ENCODE measurements at regions not wholly inside any gene's neighbourhood (a gene's known extent, or its start where the extent isn't known, plus 50 kb on each side); places are given as distances from the start of the nearest gene placed in this dataset.
"Not testable (repeated sequence)": the region's sequence is repeated elsewhere in the genome, so short reads cannot be mapped to it uniquely, and the experiment has no call there.

DNA sequence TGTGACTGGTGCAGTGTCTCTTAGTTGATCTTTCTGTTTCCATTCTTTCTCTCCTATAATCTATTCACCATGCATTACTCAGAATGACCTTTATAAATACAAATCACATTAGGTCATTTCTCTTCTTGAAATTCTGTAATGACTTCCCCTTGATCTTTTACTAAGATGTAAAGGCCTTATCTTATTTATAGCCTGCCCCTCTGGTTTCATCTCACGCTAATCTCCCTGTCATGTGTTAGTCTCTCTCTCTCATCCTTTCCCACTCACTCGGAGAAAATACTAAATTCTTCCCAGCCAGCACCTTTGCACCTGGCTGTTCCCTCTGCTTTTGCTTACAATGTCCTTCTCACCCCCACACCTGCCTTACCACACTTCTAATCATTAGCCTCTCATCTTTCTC lies 530.8 kb downstream of the ADCYAP1 start:
- no peak for ATAC-seq

DNA sequence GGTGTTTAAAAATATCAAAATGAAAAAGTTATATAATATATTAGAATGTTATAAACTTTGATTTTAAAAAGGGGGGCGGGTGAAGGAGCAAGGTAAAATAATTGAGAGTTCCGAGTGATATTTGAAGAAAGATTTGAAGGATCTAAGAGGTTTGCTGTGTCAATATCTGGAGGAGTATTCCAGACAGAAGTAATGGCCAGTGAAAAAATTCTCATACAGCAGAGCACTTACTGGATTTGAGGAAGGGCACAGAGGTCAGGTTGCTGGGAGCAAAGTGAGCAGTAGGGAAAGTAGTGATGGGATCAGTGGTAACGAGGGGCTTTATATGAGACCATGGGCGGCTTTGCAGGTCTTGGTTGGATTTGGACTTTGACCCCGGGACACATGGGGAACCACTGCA lies 531.5 kb downstream of the ADCYAP1 start:
- no peak for ATAC-seq

DNA sequence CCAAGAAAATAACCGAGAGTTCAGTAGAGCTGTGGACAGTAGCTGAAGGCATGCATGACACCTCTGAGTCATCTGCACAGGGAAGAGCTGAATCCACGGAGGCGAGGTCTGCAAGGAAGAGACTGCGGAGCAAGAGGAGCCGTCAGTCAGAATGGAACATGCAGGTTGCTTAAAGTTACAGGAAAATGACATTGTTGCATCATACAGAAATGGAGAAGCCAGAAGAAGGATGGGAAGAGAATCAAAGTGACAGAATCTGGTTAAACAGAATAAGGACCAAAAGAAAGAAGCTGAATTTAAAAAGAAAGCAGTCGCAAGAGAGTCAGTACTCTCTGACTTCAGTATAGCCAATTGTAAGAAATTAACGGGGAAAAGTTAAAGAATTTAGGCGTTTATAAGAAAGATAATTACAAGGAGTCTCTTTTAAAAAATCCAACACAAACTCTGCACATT lies 533.8 kb downstream of the ADCYAP1 start:
- ATAC-seq: no peak

DNA sequence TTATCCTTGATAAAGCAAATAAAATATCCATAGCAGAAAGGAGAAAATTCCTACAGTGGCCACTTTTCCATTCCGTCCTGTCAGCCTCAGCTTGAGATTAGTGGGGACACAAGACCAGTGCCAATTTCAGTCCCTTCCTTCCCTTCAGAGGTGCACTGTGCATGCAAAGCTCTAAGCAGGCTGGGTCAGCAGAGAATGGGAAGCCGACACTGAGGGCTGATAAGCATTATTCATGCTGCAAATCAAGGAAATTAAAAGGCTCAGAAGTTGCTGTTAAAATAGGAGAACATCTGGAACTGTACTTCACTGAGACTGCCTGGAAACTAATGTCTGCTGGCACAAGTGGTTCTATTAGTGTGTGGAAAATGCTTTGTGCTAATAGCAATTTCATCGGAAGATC lies 534.3 kb downstream of the ADCYAP1 start:
- no peak for ATAC-seq

DNA sequence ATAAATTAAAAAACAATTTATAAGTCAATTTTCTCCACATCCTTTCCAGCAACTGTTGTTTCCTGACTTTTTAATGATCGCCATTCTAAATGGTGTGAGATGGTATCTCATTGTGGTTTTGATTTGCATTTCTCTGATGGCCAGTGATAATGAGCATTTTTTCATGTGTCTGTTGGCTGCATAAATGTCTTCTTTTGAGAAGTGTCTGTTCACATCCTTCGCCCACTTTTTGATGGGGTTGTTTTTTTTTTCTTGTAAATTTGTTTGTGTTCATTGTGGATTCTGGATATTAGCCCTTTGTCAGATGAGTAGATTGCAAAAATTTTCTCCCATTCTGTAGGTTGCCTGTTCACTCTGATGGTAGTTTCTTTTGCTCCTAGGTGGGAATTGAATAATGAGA lies 539.4 kb downstream of the ADCYAP1 start:
- not testable (repeated sequence) for ATAC-seq

DNA sequence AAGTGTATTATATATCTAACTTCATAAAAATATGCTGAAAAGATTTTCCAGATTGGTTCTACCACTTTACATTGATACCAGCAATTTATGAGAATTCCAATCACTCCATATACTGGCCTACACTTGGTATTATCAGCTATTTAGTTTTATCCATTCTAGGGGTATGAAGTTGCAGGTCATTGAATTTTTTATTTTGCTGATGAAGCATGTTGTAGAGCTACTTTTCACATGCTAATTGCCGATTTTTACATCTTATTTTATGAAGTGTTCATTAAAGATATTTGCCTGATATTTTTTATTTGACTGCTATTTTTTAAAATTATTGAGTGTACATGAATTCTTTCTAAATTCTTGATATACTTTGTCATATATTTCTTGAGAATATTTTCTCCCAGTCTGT lies 542.1 kb downstream of the ADCYAP1 start:
- ATAC-seq: no peak

DNA sequence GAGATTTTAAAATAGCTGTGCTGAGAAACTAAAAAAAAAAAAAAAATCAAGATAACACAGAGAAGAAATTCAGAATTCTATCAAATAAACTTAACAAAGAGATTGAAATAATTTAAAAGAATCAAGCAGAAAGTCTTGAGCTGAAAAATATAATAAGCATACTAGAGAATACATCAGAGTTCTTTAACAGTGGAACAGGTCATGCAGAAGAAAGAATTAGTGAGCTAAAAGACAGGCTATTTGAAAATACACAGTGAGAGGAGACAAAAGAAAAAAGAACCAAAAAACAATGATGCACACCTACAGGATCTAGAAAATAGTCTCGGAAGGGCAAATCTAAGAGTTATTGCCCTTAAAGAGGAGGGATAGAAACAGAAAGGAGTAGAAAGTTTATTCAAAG lies 548.1 kb downstream of the ADCYAP1 start:
- no peak for ATAC-seq

DNA sequence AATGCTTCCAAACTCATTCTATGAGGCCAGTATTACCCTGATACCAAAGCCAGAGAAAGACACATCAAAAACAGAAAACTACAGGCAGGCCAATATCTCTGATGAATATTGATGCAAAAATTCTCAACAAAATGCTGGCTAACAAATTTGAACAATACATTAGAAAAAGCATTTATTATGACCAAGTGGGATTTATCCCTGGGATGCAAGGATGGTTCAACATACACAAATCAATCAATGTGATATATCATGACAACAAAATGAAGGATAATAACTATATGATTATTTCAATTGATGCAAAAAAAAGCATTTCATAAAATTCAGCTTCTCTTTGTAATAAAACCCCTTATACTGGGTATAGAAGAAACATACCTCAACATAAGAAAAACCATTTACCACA lies 550.9 kb downstream of the ADCYAP1 start:
- ATAC-seq: no peak

DNA sequence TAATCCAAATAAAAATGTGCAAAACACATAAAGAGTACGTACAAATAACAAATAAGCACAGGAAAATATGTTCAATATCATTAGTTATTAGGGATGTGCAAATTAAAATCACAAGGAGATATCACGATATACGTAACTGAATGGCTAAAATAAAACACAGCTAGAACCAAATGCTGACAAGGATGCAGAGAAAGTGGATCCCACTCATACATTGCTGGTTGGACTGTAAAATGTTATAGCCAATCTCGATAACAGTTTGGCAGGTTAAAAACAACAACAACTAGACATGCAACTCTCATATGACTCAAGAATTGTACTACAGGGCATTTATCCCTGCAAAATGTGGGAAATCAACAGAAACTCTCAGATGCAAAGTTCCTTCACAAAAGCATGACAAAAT lies 553.9 kb downstream of the ADCYAP1 start:
- ATAC-seq: no peak

DNA sequence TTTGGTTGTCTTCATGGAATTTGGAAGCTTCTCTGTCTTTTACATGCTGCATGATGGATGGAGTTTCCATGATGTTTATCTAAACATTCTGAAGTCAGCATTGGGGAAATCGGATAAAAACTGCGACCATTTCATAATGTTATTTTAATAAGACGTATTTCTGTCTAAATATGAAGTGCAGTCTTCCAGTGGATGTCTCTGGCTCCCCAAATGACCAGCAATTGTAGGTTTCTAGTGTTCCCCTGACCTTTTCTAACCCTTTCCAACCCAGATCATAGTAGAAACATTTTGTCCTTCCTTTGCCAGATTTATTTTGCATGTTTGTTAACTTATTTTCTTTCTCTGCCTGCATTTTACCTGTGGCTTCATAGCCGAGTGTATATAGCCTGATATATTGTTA lies 559.3 kb downstream of the ADCYAP1 start:
- no peak for ATAC-seq

DNA sequence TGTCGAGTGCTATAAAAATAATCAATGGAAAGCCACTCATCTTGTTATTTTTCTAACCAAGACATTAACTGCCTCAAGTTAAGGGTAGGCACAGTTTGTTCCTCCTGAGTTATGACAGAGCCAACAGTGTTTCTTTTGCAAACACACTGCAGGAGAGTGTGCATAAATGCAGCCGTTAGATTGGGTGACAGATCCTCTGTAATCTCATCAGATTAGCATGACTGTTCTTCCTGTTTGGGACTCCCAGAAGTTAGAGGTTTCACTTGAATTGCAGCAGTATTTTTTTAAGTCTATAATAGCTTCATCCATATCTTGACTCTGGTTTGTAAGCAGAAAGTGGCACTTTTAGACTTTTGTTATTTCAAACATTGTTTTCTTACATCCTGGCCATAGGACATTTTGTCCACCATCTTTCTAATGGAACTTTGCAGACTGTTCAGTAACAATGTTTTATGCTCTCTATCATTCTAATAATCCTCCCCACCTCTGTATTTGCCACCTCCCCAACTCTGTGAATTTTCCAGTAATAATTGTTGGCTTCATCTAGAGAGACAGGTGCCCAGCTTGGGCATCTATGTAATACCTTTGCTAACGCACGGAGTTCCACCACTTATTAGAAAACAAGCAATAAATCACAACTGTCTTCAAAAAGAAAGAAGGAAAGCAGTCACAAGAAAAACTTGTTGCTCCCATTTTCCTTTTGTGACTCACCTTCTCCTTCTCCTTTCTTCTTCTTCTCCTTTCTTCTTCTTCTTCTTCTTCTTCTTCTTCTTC lies 560.0 kb downstream of the ADCYAP1 start:
- no peak for ATAC-seq

DNA sequence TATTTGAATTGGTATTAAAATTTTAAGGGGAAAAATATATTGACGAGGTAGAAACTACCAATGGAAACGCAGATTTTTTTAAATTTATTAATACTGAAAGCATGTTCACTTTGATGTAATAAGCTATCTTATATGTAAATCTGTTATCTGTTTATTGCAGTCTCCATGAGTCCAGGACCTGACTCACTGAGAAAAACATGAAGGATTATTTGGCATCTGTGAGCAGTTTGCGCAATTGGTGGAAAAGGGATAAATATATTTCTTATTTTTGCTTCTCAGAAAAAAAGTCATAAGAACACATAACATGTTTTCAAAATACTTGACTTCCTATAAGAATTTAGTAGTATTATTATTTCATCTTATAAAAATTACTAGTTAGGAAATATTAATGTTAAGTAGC lies 561.4 kb downstream of the ADCYAP1 start:
- ATAC-seq: no peak

DNA sequence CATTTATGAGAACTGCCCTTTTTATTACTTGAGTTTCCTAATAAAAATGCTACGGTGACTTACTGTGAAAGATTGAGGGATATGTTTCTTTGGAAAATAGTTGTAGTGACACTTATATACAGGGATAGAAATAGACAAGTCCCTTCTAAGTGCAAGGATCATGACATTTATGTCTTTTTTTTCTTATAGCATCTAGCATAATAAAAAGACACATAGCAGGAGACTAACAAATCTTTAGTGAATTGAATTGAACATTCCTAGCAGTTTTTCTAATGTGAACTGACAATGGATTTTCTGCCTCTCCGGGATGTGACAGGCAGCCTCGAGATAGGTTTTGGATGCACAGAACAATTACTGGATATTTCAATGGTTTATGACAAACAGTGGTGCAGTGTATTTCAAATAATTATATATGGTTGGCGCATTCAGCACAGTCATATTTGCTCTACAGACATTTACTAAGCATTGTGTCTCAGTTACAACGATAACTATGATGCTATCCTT lies 562.8 kb downstream of the ADCYAP1 start:
- no peak for ATAC-seq

DNA sequence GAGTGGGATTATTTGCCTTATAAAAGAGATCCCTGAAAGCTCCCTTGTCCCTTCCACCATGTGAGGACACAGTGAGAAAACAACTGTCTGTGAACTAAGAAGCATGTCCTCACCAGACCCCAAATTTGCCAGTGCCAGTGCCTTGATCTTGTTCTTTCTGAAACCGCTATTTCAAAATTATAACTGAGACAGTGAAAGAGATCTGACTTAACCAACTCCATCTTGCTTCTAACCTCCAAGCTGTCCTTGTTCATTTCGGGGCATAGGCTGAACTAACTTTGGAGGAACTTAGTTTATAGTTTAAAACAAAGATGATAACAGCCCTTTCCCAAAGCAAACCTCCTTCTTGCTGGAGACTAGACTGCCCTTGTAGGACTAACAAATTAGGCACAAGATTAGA lies 563.9 kb downstream of the ADCYAP1 start:
- no peak for ATAC-seq

DNA sequence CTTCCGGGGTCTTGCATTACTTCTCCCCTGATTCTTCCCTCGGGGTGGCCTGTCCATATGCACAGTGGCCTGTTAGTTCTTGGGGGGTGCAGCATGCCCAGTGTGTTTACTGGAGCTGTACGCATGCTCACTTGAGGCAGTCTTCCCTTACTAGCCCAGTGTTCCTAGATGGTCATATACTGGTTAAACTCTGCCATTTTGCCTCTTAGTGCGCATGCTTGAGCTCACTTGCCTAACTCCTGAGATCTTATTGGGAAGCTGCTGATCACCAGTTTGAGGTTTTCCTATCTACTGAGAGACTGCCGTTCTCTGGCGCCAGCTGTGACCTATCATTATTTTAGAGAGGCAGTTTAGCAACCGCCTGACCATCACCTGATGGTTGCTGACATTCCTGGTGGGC lies 571.2 kb downstream of the ADCYAP1 start:
- no peak for ATAC-seq

DNA sequence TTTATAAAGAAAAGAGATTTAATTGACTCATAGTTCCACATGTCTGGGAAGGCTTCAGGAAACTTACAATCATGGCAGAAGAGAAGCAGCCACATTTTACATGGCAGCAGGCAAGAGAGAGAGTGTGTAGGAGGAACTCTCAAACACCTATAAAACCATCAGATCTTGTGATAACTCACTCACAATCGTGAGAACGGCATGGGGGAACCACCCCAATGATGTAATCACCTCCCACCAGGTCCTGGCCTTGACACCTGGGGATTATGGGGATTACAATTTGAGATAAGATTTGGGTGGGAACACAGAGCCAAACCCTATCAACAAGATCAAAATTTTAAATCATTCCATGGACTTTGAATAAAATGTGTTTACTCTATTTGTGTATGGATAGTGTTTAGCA lies 575.6 kb downstream of the ADCYAP1 start:
- ATAC-seq: no peak

DNA sequence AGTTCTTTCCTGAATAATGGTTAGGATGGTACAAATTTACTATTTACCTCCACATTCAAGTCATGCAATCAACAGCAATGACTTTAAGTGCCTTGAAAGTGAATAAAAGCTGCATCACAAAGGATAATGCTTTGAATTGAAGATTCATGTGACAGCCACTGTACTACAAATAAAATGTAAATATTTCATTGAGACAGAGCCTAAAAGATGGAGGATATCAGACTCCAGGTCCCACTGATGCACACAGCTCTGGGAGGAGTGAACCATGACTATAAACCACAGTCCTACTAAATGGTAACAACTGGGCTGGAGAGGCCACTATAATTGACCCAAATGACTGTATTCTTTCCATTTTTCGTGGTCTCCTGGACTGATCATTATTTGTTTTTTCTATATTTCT lies 576.9 kb downstream of the ADCYAP1 start:
- ATAC-seq: no peak

DNA sequence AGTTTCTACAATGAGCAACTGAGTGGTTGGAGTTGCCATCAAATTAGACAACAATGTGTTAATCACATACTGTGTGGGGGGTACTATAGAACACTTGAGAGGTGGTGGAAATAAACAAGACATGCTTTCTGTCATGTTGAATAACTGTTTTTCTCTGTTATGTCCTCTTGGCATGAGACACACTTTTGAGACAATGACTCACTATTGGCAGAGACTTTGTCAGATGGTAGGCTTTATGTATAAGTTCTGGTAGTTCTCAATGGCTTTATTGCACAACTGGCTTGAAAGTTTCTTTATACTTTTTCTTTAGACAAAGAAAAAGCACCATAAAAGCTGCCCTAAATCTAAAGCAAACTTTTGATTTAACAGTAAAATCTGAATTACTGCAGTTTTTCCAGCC lies 578.7 kb downstream of the ADCYAP1 start:
- ATAC-seq: peak; percentile 58

DNA sequence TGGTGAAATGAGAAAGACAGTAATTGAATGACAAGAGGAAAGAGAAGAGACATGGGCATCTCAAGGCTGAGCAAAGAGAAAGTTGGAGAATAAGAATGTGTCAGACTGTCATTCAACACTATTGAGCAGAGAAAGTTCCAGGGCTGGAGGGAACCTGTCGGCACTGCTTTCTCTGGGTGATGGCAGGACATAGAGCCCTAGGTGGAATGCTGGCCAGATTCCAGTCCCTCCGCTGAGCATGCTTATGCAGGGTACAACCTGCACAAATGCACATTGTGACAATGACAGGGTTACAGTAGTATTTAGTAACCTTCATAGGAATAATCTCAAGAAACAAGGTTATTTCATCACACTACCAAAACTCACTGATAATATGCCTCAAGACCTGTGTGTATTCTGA lies 582.8 kb downstream of the ADCYAP1 start:
- ATAC-seq: no peak

DNA sequence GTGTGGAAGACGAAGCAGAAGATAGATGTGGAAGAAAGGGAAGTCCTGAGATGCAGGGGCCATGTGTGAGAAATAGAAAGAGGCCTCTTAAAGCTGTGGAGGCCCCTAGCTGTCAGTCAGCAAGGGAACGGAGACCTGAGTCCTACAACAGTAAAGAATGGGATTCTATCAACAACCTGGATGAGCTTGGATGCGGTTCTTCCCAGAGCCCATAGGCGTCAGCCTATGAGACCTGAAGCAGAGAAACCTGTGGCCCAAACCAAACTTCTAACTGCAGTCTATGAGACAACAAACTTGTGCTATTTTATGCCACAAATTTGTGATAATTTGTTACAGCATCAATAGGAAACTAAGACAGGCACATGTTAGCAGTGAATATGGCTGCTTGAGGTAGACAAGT lies 583.7 kb downstream of the ADCYAP1 start:
- no peak for ATAC-seq

DNA sequence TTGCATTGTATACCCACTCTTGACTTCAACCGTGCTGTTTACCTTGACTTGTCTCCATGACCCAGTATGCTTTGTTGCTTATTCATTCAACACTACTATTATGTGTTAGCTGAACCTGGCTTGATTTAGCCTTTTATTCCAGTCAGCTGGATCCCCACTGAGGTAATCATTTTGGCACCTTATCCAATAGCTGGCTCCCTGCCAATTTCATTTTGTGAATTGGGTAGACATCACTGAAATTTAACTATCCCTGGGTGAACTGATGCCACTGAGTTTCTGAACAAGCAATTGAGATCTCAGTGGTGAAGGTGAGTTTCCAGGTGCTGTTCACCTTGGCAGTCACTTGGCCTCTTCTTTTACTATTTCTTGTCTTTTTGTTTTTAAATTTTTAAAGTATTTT lies 584.3 kb downstream of the ADCYAP1 start:
- ATAC-seq: no peak

DNA sequence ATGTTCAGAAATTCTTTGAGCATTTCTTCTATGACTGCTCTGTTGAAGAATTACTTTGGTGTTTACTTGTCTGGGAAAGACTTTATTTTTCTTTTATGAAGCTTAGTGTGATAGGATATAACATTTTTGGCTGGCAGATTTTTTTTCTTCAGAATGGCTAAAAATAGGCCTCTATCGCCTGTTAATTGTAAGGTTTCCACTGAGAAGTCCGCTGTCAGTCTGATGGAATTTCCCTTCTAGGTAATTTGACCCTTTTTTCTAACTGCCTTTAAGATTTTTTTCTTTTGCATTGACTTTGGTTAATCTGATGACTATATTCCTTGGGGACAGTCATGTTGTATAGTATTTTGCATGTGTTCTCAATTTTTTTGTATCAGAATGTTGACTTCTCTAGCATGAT lies 590.7 kb downstream of the ADCYAP1 start:
- no peak for ATAC-seq

DNA sequence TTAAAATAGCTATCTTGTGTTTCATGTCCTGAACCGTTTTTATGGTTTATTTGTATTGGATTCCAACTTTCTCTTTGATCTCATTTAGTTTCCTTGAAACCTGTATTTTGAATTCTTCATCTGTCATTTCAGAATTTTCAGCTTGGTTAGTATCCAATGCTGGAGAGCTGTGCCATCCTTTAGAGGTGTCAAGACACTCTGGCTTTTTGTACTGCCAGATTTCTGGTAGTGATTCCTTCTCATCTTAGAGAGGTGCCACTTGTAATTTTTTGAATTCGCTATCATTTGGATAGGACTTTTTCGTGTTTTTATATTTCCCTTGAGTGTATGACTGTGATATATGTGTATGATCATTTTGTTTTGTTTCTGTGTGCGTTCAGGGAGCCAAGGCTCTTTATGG lies 591.4 kb downstream of the ADCYAP1 start:
- no peak for ATAC-seq

DNA sequence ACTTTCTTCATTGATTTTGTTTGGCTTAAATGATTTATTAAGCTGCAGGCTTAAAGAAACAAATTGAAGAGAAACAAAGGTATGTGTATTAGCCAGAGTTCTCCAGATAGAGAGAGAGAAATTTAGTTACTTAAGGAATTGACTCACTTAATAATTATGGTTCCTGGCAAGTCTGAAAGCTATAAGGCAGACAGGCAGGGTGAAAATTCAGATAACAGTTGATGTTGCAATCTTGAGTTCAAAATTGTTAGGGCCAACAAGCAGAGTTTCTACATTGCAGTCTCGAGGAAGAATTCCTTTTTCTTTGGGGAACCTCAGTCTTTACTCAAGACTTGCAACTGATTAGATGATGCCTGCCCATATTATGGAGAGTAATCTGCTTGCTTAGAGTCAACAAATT lies 593.5 kb downstream of the ADCYAP1 start:
- no peak for ATAC-seq

DNA sequence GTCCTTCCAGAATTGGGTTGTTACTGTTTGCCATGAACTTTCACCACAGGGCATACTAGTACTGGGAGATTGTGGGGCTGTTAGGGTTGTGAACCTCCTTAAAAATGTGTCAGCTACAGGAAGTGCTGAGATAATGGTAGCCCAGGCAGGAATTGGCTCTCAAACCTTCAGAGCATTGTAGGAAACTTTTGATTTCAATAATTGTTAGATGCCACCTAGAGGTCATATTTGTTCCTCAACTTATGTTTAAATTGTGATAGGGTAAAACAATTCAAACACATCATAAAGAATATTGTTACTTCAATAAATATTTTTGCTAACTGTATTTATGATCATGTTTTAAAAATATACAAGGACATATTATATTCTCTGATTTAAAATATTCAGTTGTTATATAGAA lies 594.6 kb downstream of the ADCYAP1 start:
- no peak for ATAC-seq

All from esophagus mucosa (tissue), 1 donor.